ENCODE measurements at regions not wholly inside any gene's neighbourhood (a gene's known extent, or its start where the extent isn't known, plus 50 kb on each side); places are given as distances from the start of the nearest gene placed in this dataset.

DNA sequence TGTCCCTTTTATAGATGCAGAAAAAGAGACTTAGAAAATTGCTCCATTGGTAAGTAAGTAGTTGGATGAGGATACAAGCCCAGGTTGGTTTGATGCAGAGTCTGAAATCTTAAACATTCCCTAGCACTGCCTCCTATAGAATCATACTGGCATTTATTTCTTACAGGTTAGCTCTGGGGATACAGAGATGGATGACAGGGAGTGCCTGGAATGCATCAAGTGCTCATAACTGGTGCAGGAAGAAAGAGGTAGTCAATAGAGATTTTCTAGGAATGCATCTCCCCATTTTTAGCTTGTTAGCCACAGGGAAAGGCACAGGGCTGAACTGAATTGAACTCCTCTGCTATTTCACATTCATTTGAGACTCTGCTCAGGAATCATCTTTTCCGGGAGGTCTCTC, 269.0 kb upstream of the USP24 start:
- TF ChIP-seq, protein P1, sequence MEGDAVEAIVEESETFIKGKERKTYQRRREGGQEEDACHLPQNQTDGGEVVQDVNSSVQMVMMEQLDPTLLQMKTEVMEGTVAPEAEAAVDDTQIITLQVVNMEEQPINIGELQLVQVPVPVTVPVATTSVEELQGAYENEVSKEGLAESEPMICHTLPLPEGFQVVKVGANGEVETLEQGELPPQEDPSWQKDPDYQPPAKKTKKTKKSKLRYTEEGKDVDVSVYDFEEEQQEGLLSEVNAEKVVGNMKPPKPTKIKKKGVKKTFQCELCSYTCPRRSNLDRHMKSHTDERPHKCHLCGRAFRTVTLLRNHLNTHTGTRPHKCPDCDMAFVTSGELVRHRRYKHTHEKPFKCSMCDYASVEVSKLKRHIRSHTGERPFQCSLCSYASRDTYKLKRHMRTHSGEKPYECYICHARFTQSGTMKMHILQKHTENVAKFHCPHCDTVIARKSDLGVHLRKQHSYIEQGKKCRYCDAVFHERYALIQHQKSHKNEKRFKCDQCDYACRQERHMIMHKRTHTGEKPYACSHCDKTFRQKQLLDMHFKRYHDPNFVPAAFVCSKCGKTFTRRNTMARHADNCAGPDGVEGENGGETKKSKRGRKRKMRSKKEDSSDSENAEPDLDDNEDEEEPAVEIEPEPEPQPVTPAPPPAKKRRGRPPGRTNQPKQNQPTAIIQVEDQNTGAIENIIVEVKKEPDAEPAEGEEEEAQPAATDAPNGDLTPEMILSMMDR (IDR thresholded peaks at IDR 0.05): no peak
- TF ChIP-seq POLR2A (IDR thresholded peaks at IDR 0.05): no peak
